B cell (primary cell): ENCODE measurements at regions not wholly inside any gene's neighbourhood (a gene's known extent, or its start where the extent isn't known, plus 50 kb on each side); places are given as distances from the start of the nearest gene placed in this dataset.
"Not testable (repeated sequence)": the region's sequence is repeated elsewhere in the genome, so short reads cannot be mapped to it uniquely, and the experiment has no call there.

Experiments used
- ATAC-seq: fragments of 200-7000 bp; cut with Tn5 transposase; one replicate; pipeline ENCODE4 v1.10.0; 2021; ENCODE audit warnings: low read depth, mild to moderate bottlenecking, moderate number of reproducible peaks, moderate library complexity
- CTCF ChIA-PET: fragments of 350-600 bp; sonication (Branson Sonifier 250); formaldehyde crosslinking; loops from one replicate; lab custom pipeline; 2021; ENCODE audit warnings: antibody characterized with exemption, inconsistent platforms; lab: Charles Lee
- POLR2A ChIA-PET: fragments of 350-600 bp; sonication (Branson Sonifier 250); formaldehyde crosslinking; loops from one replicate; lab custom pipeline; 2021; ENCODE audit warnings: antibody characterized with exemption; lab: Charles Lee
- DNase-seq: peaks from one replicate; pipeline ENCODE4 v3.0.0; 2013
- H2AFZ ChIP-seq: 2 replicates; pipeline ENCODE4 v1.6.1; 2012; ENCODE audit warnings: mild to moderate bottlenecking, low read depth, low read length; ENCODE audit not compliant: insufficient read depth, poor library complexity, severe bottlenecking
- H3K27ac ChIP-seq, 2 donors: 1 replicate in 1 of 2; 2 replicates in 1 of 2; pipeline ENCODE4 v1.5.1; 2012 to 2013; ENCODE audit warnings: low read length in 2 of 2, mild to moderate bottlenecking in 2 of 2, moderate library complexity in 1 of 2
- H3K27me3 ChIP-seq, 4 experiments: fragments of 200-600 bp in 1 of 4; sonication (generic) in 1 of 4; replicated peaks in 1 of 4; 1 replicate in 2 of 4; 2 replicates in 2 of 4; pipeline versions ENCODE4 v1.6.1 to v1.7.0; 2013 to 2016; ENCODE audit warnings: low read length in 3 of 4, mild to moderate bottlenecking in 2 of 4, mixed read lengths in 1 of 4, moderate library complexity in 1 of 4; ENCODE audit not compliant: insufficient read depth in 4 of 4, control insufficient read depth in 3 of 4; ENCODE audit errors: control extremely low read depth in 1 of 4
- H3K36me3 ChIP-seq, 2 experiments: replicated peaks in 1 of 2; 1 replicate in 1 of 2; 2 replicates in 1 of 2; pipeline versions ENCODE4 v1.6.1 to v1.7.1; 2013; ENCODE audit warnings: low read length in 1 of 2; ENCODE audit not compliant: insufficient read depth in 2 of 2, control insufficient read depth in 1 of 2; ENCODE audit errors: control extremely low read depth in 1 of 2, extremely low read depth in 1 of 2
- H3K4me1 ChIP-seq, 2 donors: fragments of 200-600 bp in 1 of 2; sonication (generic) in 1 of 2; 1 replicate in 1 of 2; 2 replicates in 1 of 2; pipeline versions ENCODE4 v1.5.1 to v1.6.1; 2013 to 2017; ENCODE audit warnings: low read length in 2 of 2; ENCODE audit not compliant: control insufficient read depth in 2 of 2, insufficient read depth in 2 of 2
- H3K4me2 ChIP-seq: replicated peaks from 2 replicates; pipeline ENCODE3; 2012; ENCODE audit warnings: mild to moderate bottlenecking, low read depth, low read length; ENCODE audit not compliant: poor library complexity, severe bottlenecking
- H3K4me3 ChIP-seq, 5 experiments: fragments of 200-600 bp in 1 of 5; sonication (generic) in 1 of 5; 1 replicate in 3 of 5; 2 replicates in 2 of 5; pipeline versions ENCODE4 v1.5.1 to v1.7.0; 2011 to 2016; ENCODE audit warnings: low read length in 4 of 5, mild to moderate bottlenecking in 4 of 5, low read depth in 2 of 5, control low read depth in 1 of 5, moderate library complexity in 1 of 5; ENCODE audit not compliant: insufficient read depth in 1 of 5; ENCODE audit errors: control extremely low read depth in 1 of 5, extremely low read depth in 1 of 5
- H3K79me2 ChIP-seq: fragments of 200-600 bp; sonication (generic); one replicate; pipeline ENCODE4 v1.6.0; 2016; ENCODE audit warnings: low read length; ENCODE audit not compliant: control insufficient read depth, insufficient read depth
- H3K9ac ChIP-seq: fragments of 200-600 bp; sonication (generic); 2 replicates; pipeline ENCODE4 v1.6.1; 2017; ENCODE audit warnings: mild to moderate bottlenecking, low read length, moderate library complexity
- H3K9me3 ChIP-seq, 3 donors: one replicate each; pipeline versions ENCODE4 v1.6.1 to v1.7.1; 2013; ENCODE audit warnings: low read length in 2 of 3; ENCODE audit not compliant: control insufficient read depth in 2 of 3, insufficient read depth in 1 of 3; ENCODE audit errors: control extremely low read depth in 1 of 3
- H4K20me1 ChIP-seq: 2 replicates; pipeline ENCODE4 v1.6.0; 2012; ENCODE audit warnings: mild to moderate bottlenecking, low read length; ENCODE audit not compliant: insufficient read depth, control insufficient read depth, poor library complexity, severe bottlenecking
- H3K27ac Mint-ChIP-seq: one replicate; pipeline ENCODE4 v1.8.0; 2021; ENCODE audit warnings: mixed read lengths
- H3K27me3 Mint-ChIP-seq: one replicate; pipeline ENCODE4 v1.8.0; 2021; ENCODE audit warnings: mixed read lengths
- H3K4me1 Mint-ChIP-seq: one replicate; pipeline ENCODE4 v1.8.0; 2021; ENCODE audit warnings: mixed read lengths
- H3K4me3 Mint-ChIP-seq: one replicate; pipeline ENCODE4 v1.8.0; 2021; ENCODE audit warnings: mixed read lengths
- H3K9me3 Mint-ChIP-seq: one replicate; pipeline ENCODE4 v1.8.0; 2022; ENCODE audit warnings: mixed read lengths; ENCODE audit not compliant: insufficient read depth
- CTCF ChIP-seq: fragments of 200-600 bp; IDR thresholded peaks from one replicate; pipeline ENCODE4 v1.8.0; 2022; ENCODE audit warnings: antibody characterized with exemption, mild to moderate bottlenecking
- EZH2 ChIP-seq: IDR thresholded peaks from 2 replicates; pipeline ENCODE4 v1.6.1; 2012; ENCODE audit warnings: borderline replicate concordance, low read depth, mild to moderate bottlenecking, moderate library complexity, low read length; ENCODE audit not compliant: insufficient read depth, poor library complexity, severe bottlenecking
- WGBS: methylation state at CpG from one replicate; pipeline ENCODE4 v1.1.5; 2013; ENCODE audit warnings: missing lambda C conversion rate; ENCODE audit not compliant: insufficient coverage; 5-methylcytosine and 5-hydroxymethylcytosine counted together
- intact Hi-C: fragments of 100-400 bp; cut with micrococcal nuclease; formaldehyde crosslinking; loops from one replicate; pipeline ENCODE4 v1.10.0; 2022

DNA sequence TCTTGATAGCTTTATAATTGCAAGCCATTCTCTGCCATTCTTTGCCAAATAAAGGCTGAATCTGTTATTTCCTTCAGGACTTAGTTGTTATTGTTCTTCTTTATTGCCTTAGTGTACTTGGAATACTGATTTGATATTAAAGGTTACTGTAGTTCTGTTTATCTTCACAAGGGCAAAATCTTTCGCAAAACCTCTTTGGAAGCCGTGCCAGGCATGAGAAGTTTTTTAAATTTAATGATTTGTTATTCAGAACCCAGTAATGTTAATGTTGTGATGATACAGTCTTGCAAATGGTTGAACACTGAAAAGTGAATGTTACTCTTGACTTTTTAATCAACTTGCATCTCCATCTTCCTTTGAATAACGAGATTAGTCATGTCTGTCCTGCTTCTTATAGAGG is 1225.2 kb upstream of the GOT2 start:
- CTCF ChIA-PET: no interaction called here
- 92% methylated on average over 2 of the region's 3 CpGs for WGBS
- DNase-seq: no peak

GRCh38 chr16:59950431-59950830 is 1216.3 kb upstream of the GOT2 start:
- Histone ChIP-seq H4K20me1 (no peaks in the 10 kb centered on the region), H2AFZ (no peak overlapping the region), H3K9ac (no peak overlapping the region), H3K9me3 (no peaks in the 10 kb centered on the region), H3K27me3 (no peaks in the 10 kb centered on the region), H3K4me2 (no peak overlapping the region), H3K4me1 (no peaks in the 10 kb centered on the region), H3K4me3 (no peak overlapping the region), H3K27ac (no peak overlapping the region), H3K79me2 (no peaks in the 10 kb centered on the region), H3K36me3 (no peaks in the 10 kb centered on the region)
- no peak overlapping the region for H3K27ac Mint-ChIP-seq
- DNase-seq (no peak), ATAC-seq (no peak)
- ChIA-PET CTCF (no interaction called here), POLR2A (no interaction called here)
- H3K9me3 Mint-ChIP-seq: peaks cover 5% of the 10 kb centered on the region
- TF ChIP-seq EZH2 (no peak), CTCF (no peak)
- no peak overlapping the region for H3K4me3 Mint-ChIP-seq
- no peaks in the 10 kb centered on the region for H3K4me1 Mint-ChIP-seq
- WGBS: no CpG with 5 or more reads among the region's 2 CpGs
- no peaks in the 10 kb centered on the region for H3K27me3 Mint-ChIP-seq
- intact Hi-C loops: no loop called here

More for the DNA sequence above, 1225.2 kb upstream of the GOT2 start:
- intact Hi-C loops: no loop called here
- TF ChIP-seq EZH2 (no peak), CTCF (no peak)
- H3K9ac ChIP-seq: no peak overlapping the region
- no peaks in the 10 kb centered on the region for H3K4me1 Mint-ChIP-seq
- no peaks in the 10 kb centered on the region for H3K27me3 Mint-ChIP-seq
- H3K27ac Mint-ChIP-seq: no peak overlapping the region
- H3K9me3 ChIP-seq: peaks cover 0 to 2% (median 0%) of the 10 kb centered on the region in 3 donors
- H2AFZ ChIP-seq: no peak overlapping the region
- no peaks in the 10 kb centered on the region for H3K36me3 ChIP-seq
- H3K4me1 ChIP-seq: no peaks in the 10 kb centered on the region
- no peaks in the 10 kb centered on the region for H4K20me1 ChIP-seq
- no peak overlapping the region for H3K4me3 ChIP-seq
- H3K27ac ChIP-seq: no peak overlapping the region
- H3K79me2 ChIP-seq: no peaks in the 10 kb centered on the region
- ATAC-seq: no peak
- no peaks in the 10 kb centered on the region for H3K27me3 ChIP-seq
- peaks cover 3% of the 10 kb centered on the region for H3K9me3 Mint-ChIP-seq
- POLR2A ChIA-PET: no interaction called here
- no peak overlapping the region for H3K4me2 ChIP-seq
- H3K4me3 Mint-ChIP-seq: no peak overlapping the region

DNA sequence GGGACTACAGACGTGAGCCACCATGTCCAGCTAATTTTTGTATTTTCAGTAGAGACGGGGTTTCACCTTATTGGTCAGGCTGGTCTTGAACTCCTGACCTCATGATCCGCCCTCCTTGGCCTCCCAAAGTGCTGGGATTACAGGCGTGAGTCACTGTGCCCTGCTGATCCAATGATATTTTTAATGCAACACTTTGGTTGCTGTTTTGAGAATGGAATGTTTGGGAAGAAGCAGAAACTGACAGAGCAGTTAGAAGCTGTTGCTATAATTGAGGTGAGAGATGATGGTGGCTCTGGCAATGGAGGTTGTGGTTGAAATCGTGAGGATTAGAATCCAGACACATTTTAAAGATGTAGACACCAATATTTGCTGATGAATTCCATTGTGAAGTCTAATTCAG is 1209.9 kb upstream of the GOT2 start:
- H3K27ac ChIP-seq, H3K4me1 ChIP-seq, DNase-seq, POLR2A ChIA-PET, H2AFZ ChIP-seq, H3K27me3 ChIP-seq, H3K4me1 Mint-ChIP-seq, H3K27ac Mint-ChIP-seq, H3K9me3 ChIP-seq, H3K4me3 Mint-ChIP-seq, H4K20me1 ChIP-seq, ATAC-seq, H3K27me3 Mint-ChIP-seq, H3K9ac ChIP-seq, H3K4me3 ChIP-seq, intact Hi-C loops, H3K4me2 ChIP-seq, H3K36me3 ChIP-seq, H3K79me2 ChIP-seq, H3K9me3 Mint-ChIP-seq, CTCF ChIA-PET: not testable (repeated sequence)
- 94% methylated on average over 4 of the region's 5 CpGs for WGBS
